HG03571 (cell line): ENCODE measurements at regions not wholly inside any gene's neighbourhood (a gene's known extent, or its start where the extent isn't known, plus 50 kb on each side); places are given as distances from the start of the nearest gene placed in this dataset.

ENCODE experiments used
- ATAC-seq: cut with Tn5 transposase; IDR thresholded peaks from one replicate; pipeline ENCODE4 v1.9.1; 2021; ENCODE audit not compliant: unreplicated experiment

GRCh38 chr10:104505521-104506042 lies 135.5 kb upstream of the SORCS3 start:
- ATAC-seq: no peak

- no peak for ATAC-seq
Observed at GRCh38 chr10:104509981-104510380, 131.1 kb upstream of the SORCS3 start.

DNA sequence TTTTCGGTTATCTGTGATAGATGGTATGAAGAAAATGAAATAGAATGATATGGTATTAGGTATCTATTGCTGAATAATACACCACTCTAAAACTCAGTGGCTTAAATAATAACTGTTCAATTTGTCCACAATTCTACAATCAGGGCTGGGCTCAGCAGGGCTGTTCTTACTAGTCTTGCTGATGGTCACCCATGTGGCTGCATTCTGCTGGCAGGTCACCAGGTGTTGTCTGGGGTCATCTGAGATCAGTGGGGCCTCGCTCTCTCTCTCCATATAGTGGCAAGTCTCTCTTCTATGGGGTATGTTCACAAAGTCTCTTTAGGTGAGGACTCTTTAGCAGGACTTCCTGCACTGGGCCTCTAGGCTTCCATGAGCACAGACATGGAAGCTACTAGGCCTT lies 130.4 kb upstream of the SORCS3 start:
- ATAC-seq: no peak

DNA sequence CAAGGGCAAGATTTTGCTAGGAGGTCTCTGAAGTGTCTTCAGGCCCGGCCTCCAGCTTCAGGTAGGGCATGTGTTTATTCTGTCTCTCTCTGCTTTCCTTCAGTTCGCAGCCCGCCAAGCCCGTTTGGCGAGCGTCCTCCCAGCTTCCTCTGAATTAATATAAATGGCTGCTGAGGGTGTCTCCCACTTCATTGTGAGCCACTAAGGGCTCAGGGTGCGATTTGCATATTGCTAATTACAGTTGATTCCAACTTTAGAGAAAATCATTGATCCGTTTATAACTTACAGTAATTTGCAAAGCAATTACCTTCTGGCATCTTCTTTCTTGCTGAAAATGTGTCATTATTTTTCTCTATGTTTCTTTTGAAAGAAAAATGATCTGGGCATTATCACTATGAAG lies 128.3 kb upstream of the SORCS3 start:
- no peak for ATAC-seq

GRCh38 chr10:104515678-104516199 lies 125.4 kb upstream of the SORCS3 start:
- ATAC-seq: no peak

DNA sequence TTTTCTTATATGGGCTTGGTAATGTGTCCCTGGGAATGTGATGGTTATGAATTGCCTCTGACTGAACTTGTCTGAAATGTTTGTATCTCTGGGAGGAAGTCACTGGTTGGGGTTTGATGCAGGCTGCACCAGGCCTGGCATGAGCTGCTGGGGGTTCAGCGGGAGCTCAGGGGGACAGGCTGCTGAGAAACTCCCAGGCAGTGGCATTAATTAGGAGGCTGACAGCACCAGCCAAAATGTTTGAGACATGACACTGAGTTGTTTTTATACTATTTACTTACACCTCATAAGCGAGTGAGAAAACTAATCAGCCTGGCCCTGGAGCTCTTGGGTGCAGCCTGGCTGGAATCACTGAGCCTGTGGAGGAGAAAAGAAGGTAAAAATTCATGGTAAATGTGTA lies 124.1 kb upstream of the SORCS3 start:
- no peak for ATAC-seq

DNA sequence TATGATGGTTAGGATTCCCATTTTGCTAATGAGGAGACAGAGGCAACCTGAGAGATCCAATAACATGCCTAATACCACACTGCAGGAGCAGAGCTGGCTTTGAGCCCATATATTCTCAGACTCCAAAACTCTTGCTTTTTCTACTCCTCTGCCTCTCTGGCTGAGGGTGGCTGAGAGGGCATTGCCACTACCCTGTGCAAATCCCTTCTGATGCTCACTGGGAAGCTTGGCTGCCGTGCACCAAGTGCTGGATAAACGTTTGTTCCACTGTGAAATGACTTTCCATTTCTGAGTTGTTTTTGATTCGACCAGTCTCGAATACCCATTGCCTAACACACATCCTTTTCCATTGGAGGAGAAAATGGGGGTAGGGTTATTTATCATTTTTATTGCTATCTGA lies 123.1 kb upstream of the SORCS3 start:
- no peak for ATAC-seq

GRCh38 chr10:104518891-104519290 lies 122.2 kb upstream of the SORCS3 start:
- no peak for ATAC-seq

DNA sequence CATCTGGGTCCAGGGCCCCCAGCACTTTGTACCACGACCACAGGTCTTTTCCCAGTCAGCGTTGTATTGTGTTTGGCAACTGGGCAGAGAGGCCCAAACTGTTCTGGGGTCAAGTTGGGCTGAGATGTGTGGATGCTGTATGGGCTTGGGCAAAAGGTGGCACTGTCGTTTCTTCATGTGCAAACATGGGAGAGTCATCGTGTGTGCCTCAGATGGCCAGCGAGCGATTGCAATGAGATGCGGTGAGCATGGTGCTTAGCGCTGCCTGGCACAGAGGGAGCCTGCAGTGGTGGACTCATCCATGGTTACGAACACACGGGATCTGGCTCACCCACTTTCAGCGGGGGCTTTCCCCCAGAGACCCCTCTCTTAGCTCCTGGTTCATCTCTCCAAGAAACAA lies 120.4 kb upstream of the SORCS3 start:
- ATAC-seq: no peak

GRCh38 chr10:104521901-104522694 lies 119.0 kb upstream of the SORCS3 start:
- ATAC-seq: no peak

- no peak for ATAC-seq
Observed at GRCh38 chr10:104526188-104526587, 114.9 kb upstream of the SORCS3 start.

GRCh38 chr10:104527013-104527412 lies 114.1 kb upstream of the SORCS3 start:
- ATAC-seq: no peak

GRCh38 chr10:104540181-104540580 lies 100.9 kb upstream of the SORCS3 start:
- no peak for ATAC-seq

DNA sequence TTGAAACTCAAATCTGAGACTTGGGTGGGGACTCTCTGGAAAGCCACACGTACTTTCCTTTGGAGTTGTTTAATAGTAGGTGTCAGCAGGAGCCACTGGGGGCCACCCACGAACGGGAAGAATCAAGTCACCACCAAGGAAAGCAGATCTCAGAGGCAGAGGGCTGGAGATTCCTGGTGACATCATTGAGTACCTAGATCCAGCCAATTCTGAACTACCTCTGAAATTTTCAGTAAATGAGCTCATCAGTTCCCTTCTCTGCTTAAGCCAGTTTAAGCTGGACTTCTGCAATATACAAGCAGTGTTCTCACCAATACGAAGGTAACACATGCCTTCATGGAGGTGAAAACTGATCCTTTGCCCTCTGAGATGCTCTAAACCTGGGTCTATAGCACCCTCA lies 99.3 kb upstream of the SORCS3 start:
- no peak for ATAC-seq

DNA sequence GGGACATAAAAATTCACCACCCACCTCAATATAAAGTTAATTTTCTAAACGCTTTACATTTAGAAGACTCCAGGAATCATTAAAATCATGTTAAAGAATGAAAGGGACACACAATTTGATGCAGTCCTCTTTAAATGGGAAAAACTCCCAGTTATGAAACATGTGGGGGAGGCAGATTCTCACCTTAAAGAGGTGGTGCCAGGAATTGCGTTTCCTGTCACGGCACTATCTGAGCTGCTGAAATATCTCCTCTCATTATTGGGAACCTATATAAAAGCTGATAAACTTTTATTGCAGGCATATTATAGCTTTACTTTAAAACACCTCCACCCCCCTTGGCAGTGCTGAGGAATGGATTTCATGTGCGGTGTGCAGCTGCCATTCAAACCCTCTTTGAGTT lies 94.8 kb upstream of the SORCS3 start:
- no peak for ATAC-seq

DNA sequence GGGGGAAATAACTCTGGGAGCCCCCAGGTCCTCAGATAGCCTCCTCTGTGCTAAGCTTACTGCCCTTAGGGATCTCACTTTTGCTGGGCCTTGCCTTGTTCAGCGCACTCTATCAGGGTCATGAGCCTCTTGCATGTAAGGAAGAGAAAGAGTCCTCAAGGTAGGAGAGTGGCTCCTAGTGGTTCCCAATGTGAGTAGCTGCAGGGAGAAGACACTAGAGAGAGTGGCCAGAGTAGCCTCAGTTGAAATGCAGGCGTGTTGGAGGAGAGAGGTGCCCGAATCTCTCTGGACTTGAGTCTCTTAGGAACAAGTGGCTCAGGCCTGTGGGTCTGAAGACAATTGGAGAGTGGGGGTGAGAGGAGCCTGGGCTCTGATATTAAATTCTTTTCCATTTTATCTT lies 94.3 kb upstream of the SORCS3 start:
- ATAC-seq: no peak

DNA sequence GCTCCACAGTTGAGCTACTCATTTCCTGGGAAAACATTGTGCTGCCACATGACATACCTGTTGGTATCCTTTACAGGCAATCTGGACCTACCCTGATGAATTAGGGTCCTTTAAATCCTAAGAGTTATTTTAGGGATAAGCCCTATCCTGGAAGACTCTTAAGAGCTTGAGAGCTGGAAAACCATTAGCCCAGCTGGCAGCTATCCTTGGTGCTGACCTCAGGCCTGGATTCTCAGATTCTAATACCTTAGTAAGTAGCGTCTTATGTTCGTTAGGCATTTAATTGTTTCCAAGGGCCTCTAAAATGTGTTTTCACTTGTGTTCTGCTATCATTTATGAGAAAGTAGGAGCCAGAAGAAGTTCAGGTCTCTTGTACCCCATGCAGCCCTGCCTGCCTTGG lies 93.0 kb upstream of the SORCS3 start:
- no peak for ATAC-seq

DNA sequence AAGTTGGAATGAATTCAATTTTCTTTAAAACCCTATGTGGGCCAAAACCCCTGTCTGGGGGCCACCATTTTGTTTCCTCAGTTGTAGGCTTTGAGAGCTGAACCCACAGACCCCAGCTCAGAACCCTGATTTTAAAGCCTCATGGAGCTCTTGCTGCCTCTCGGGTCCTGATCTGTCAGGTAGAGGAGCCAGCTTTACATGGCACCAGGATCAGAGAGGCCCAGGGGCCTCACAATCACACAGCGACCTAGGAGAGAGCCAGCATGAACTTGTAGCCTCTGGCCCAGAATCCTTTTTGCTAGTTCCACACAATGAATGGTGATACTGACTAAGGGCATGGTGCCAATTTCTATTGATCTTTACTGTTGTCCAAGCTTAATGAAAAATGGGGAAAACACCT lies 84.3 kb upstream of the SORCS3 start:
- no peak for ATAC-seq

- no peak for ATAC-seq
Observed at GRCh38 chr10:104557966-104558365, 83.1 kb upstream of the SORCS3 start.

GRCh38 chr10:104559935-104560334 lies 81.2 kb upstream of the SORCS3 start:
- ATAC-seq: no peak

- no peak for ATAC-seq
Observed at GRCh38 chr10:104563051-104563450, 78.0 kb upstream of the SORCS3 start.

- ATAC-seq: no peak
Observed at GRCh38 chr10:104563548-104563947, 77.5 kb upstream of the SORCS3 start.

- no peak for ATAC-seq
Observed at GRCh38 chr10:104574427-104574826, 66.7 kb upstream of the SORCS3 start.
